ENCODE measurements at regions not wholly inside any gene's neighbourhood (a gene's known extent, or its start where the extent isn't known, plus 50 kb on each side); places are given as distances from the start of the nearest gene placed in this dataset.

DNA sequence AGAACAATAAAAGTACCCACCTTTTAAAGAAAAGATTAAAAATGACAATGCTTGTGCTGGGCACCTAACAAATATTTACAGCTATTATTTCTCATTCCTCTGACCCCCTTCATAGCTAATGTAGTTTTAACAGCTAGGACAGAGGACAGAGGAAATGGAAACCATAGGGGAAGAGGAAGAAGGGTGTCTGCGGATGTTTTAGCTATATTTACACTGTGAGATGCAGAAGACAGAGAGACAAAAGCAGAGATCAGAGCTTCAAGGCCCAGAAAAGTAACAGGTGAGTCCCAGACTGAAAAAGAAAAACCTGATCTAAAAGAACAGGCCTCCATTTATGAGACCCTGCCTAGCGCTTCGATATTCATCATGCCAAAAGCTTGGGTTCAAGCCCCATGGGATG lies 72.0 kb downstream of the ZNF281 start:
- H3K36me3 ChIP-seq, result no peaks in the 10 kb centered on the region
- H3K27me3 ChIP-seq, result no peaks in the 10 kb centered on the region
- no peaks in the 10 kb centered on the region for H3K9me3 ChIP-seq
- DNase-seq, result no peak
- H3K4me3 ChIP-seq, result no peak overlapping the region
- H3K27ac ChIP-seq, result no peak overlapping the region
- TF ChIP-seq POLR2AphosphoS5 (IDR thresholded peaks at IDR 0.05) (no peak), POLR2A (IDR thresholded peaks at IDR 0.05) (no peak), EP300 (IDR thresholded peaks at IDR 0.05) (no peak)
- TF ChIP-seq, protein P1, sequence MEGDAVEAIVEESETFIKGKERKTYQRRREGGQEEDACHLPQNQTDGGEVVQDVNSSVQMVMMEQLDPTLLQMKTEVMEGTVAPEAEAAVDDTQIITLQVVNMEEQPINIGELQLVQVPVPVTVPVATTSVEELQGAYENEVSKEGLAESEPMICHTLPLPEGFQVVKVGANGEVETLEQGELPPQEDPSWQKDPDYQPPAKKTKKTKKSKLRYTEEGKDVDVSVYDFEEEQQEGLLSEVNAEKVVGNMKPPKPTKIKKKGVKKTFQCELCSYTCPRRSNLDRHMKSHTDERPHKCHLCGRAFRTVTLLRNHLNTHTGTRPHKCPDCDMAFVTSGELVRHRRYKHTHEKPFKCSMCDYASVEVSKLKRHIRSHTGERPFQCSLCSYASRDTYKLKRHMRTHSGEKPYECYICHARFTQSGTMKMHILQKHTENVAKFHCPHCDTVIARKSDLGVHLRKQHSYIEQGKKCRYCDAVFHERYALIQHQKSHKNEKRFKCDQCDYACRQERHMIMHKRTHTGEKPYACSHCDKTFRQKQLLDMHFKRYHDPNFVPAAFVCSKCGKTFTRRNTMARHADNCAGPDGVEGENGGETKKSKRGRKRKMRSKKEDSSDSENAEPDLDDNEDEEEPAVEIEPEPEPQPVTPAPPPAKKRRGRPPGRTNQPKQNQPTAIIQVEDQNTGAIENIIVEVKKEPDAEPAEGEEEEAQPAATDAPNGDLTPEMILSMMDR (IDR thresholded peaks at IDR 0.05), result no peak
- intact Hi-C loops (cut with DNase I), result no loop called here
- WGBS, 2 donors, result 61 to 93% methylated on average over 3 of the region's 3 CpGs
- peaks cover 0 to 11% (median 5%) of the 10 kb centered on the region in 4 donors for H3K4me1 ChIP-seq

DNA sequence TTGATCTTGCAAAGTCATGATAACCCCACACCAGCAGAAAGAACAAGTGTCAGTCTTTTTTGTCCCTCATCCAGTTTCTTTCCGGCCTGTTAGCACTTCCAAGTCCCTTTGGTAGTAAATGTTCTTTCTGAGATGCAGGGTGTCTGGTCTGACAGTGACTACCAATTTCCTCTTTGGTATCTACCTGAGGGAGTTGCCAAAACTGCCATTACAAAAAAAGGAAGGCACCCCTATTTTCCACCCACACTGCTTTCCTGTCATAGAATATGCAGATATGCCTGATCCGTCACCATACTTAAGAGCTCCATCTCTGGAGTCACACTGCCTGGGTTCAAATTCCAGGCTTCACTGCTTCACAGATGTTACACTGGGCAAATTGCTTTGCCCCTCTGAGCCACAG lies 72.4 kb downstream of the ZNF281 start:
- TF ChIP-seq, protein P1 (IDR thresholded peaks at IDR 0.05), result no peak
- TF ChIP-seq EP300 (IDR thresholded peaks at IDR 0.05), result no peak
- no peak for TF ChIP-seq POLR2A (IDR thresholded peaks at IDR 0.05)
- TF ChIP-seq POLR2AphosphoS5 (IDR thresholded peaks at IDR 0.05), result no peak
- no peak overlapping the region for H3K27ac ChIP-seq
- no peaks in the 10 kb centered on the region for H3K36me3 ChIP-seq
- H3K27me3 ChIP-seq, result no peaks in the 10 kb centered on the region
- DNase-seq, result no peak
- no peak overlapping the region for H3K4me3 ChIP-seq
- 64 to 85% methylated on average over 2 of the region's 2 CpGs for WGBS, 2 donors
- H3K4me1 ChIP-seq, result peaks cover 0 to 11% (median 5%) of the 10 kb centered on the region in 4 donors
- intact Hi-C loops (cut with DNase I), result no loop called here
- H3K9me3 ChIP-seq, result no peaks in the 10 kb centered on the region

DNA sequence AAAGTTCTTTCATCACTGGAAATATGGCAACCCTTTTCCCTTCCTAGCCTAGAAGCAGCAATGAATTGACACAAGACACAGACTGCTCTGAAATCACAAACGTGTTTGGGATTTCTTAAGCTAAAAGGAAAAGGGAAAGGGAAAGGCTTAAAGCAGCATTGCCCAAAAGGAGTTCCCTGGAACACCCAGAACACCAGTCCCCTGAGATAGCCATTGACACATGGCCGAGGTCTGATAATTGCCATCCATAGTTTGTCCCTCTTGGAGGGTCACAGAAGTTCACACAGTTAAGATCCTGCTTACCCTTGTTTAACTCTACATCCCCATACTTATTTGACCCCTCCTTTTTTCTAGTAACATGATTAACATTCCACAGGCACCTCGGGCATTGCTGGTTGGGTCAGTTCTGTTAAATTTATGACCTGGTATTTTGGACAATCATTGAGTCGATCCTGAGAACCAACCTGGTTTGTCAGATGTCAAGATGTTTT lies 72.9 kb downstream of the ZNF281 start:
- Histone ChIP-seq H3K27ac (no peak overlapping the region), H3K36me3 (no peaks in the 10 kb centered on the region), H3K4me3 (no peak overlapping the region), H3K9me3 (no peaks in the 10 kb centered on the region), H3K27me3 (no peaks in the 10 kb centered on the region), H3K4me1 (peaks cover 0 to 11% (median 5%) of the 10 kb centered on the region in 4 donors)
- TF ChIP-seq POLR2A (IDR thresholded peaks at IDR 0.05) (no peak), EP300 (IDR thresholded peaks at IDR 0.05) (no peak), POLR2AphosphoS5 (IDR thresholded peaks at IDR 0.05) (no peak)
- TF ChIP-seq, protein P1 (IDR thresholded peaks at IDR 0.05), result no peak
- intact Hi-C loops (cut with DNase I), result no loop called here
- no peak for DNase-seq
- WGBS, 2 donors, result 58 to 61% methylated on average over 4 of the region's 4 CpGs

DNA sequence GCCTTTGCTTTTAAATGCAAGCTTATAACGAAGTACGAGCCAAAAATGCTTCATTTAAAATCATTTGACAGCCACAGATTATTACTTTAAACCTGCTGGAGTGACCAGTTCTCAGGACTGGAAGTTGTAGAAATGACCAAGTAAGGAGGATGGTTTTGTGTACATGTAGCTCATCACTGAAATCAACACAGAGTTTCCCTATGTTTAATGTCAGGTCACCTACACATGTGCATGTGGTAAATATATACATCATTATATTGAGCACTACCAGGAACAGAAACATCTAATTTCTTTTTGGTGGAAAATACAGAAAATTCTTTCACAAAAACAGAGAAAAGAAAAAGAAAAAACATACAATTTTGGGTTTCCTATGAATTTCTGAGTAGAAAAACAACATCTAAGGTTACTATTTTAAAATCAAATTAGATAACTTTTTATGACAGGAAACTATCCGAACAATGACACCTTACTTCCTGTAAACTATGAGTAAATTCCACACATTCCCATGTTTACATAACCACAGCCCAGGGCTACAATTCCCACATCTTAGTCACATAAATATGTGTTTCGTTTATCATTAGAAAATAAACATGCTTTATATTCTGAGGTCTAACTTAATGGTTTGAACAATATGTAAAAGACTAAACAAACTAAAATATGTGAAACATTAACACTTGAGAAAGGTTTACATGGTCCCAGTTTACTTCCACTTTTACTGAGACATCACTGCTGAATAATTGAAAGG lies 73.6 kb downstream of the ZNF281 start:
- WGBS, 2 donors, result 47 to 61% methylated on average over 4 of the region's 4 CpGs
- intact Hi-C loops (cut with DNase I), result no loop called here
- no peaks in the 10 kb centered on the region for H3K27me3 ChIP-seq
- no peak for DNase-seq
- H3K27ac ChIP-seq, result no peak overlapping the region
- H3K4me3 ChIP-seq, result no peak overlapping the region
- no peaks in the 10 kb centered on the region for H3K9me3 ChIP-seq
- peaks cover 0 to 11% (median 5%) of the 10 kb centered on the region in 4 donors for H3K4me1 ChIP-seq
- TF ChIP-seq POLR2A (IDR thresholded peaks at IDR 0.05) (no peak), EP300 (IDR thresholded peaks at IDR 0.05) (no peak), POLR2AphosphoS5 (IDR thresholded peaks at IDR 0.05) (no peak)
- TF ChIP-seq, protein P1 (IDR thresholded peaks at IDR 0.05), result no peak
- no peaks in the 10 kb centered on the region for H3K36me3 ChIP-seq
